CD4-positive, alpha-beta T cell treated with Interleukin-4 for 1 hour (primary cell): ENCODE measurements at regions not wholly inside any gene's neighbourhood (a gene's known extent, or its start where the extent isn't known, plus 50 kb on each side); places are given as distances from the start of the nearest gene placed in this dataset.
"Not testable (repeated sequence)": the region's sequence is repeated elsewhere in the genome, so short reads cannot be mapped to it uniquely, and the experiment has no call there.

ENCODE experiments used
- DNase-seq, 2 donors: peaks; one replicate each; pipeline ENCODE4 v3.0.0-alpha.2; 2020 to 2022

DNA sequence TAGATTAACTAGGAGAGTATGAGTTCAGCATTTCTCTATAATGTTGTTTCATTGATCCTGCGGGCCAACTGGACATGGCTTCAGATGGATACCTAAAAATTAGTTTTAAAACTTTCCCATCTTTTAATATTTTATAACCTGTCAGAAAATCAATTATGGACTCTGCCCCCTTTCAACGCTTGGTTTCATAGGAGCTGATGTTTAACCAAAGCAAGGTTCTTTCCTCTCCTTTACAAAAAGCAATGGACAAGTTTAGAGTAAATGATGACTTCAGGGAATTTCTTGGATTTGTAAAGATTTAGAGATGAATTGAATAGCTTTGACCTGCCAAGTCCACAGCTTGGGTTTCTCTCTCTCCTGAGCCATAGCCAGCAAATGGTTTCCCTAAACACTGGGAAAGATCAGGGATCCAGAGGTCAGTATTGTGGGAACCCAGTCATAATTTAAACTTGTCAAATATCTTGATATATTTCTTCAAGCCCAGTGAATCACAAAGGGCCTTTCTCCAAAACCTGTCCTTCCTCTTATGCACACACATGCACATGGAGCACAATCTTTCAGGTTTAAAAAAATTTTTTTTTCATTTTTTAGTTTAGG, 177.1 kb downstream of the EVX1 start:
- no peak for DNase-seq

GRCh38 chr7:27420702-27421101, 178.1 kb downstream of the EVX1 start:
- no peak for DNase-seq

- DNase-seq: no peak
Measured at GRCh38 chr7:27423290-27423689, 180.7 kb downstream of the EVX1 start.

DNA sequence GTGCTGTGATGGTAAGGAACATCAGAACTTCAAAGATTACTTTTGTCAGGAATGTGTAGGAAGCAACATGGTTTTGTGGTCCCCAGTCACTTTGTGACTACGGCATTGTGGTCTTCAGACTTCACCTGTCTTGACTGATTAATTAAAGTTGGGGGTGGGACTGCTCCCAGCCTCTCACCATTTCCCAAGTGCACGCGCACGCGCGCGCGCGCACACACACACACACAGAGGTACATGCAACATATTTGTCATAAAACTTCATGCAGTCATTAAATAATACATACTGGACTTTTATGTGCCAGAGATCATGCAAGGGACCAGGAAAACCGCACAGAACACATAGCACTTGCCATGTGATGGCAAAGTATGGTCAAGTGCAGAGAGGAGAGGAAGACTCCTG, 181.2 kb downstream of the EVX1 start:
- DNase-seq: no peak

DNA sequence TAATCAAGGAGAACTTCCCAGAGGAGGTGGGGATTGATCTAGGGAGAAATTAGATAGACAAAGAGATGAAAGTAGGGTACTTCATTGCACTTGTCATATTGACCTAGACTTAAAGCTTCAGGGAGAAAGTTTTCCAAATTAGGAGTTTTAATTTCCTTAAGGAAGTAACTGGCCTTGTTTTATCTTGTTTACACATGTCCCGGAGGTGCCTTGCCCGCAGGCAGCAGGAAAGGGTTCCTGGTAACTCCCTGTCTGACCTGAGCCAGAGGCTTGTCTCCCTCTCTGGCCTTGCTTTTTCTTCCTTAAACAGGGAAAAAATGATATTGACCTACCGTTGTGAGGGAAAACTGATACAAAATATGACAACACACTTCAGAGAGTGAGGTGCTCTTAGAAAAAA, 181.6 kb downstream of the EVX1 start:
- DNase-seq: no peak

DNA sequence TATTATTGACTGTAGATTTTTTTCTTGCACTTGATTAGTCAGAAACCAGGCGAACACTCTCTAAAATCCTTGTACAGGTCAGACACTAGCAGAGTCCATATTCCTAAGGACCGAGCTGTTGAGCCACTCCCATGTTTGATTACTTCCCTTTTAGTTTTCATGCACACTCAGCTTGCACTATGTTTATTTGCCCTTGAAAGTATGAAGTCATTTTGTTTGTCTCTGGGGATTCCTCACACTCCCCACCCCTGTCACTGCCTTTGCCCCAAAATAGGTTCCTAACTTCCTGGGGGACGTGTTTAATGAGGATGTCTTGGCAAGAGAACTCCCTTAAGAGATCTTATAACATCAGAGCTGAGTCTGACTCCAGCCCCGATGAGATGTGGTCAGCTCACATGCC, 182.1 kb downstream of the EVX1 start:
- DNase-seq: no peak

GRCh38 chr7:27427416-27427815, 184.8 kb downstream of the EVX1 start:
- DNase-seq: no peak

- no peak for DNase-seq
Measured at GRCh38 chr7:27430105-27430504, 187.5 kb downstream of the EVX1 start.

- DNase-seq: no peak
Measured at GRCh38 chr7:27431465-27431864, 188.9 kb downstream of the EVX1 start.

GRCh38 chr7:27433581-27433980, 191.0 kb downstream of the EVX1 start:
- DNase-seq: no peak

GRCh38 chr7:27434756-27435400, 192.3 kb downstream of the EVX1 start:
- no peak for DNase-seq

DNA sequence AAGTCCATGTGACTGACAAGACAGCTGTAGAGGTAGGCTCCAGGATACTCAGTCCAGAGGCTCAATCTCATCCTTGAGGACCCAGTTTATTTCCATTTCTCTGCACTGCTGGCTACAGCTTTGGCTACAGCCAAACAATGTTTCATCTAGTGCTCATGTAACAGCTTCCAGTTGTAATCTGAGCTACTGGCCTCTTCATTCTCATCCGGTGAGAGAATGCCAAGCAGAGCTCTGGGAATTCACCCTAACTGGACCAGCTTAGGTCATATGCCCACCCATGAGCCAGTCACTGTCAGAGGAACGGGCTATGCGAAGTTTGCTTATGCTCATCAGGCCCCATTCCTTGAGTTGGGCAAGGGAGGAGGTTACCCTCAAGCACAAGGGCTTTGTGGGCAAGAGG, 192.9 kb downstream of the EVX1 start:
- DNase-seq: no peak

- no peak for DNase-seq
Measured at GRCh38 chr7:27438881-27439589, 196.4 kb downstream of the EVX1 start.

GRCh38 chr7:27442455-27442854, 199.9 kb downstream of the EVX1 start:
- no peak for DNase-seq

- DNase-seq: not testable (repeated sequence)
Measured at GRCh38 chr7:27449046-27449445, 206.4 kb downstream of the EVX1 start.

GRCh38 chr7:27453702-27454405, 208.8 kb downstream of the HIBADH start:
- no peak for DNase-seq

GRCh38 chr7:27457120-27457519, 205.6 kb downstream of the HIBADH start:
- DNase-seq: not testable (repeated sequence)

GRCh38 chr7:27457603-27458565, 204.8 kb downstream of the HIBADH start:
- not testable (repeated sequence) for DNase-seq

DNA sequence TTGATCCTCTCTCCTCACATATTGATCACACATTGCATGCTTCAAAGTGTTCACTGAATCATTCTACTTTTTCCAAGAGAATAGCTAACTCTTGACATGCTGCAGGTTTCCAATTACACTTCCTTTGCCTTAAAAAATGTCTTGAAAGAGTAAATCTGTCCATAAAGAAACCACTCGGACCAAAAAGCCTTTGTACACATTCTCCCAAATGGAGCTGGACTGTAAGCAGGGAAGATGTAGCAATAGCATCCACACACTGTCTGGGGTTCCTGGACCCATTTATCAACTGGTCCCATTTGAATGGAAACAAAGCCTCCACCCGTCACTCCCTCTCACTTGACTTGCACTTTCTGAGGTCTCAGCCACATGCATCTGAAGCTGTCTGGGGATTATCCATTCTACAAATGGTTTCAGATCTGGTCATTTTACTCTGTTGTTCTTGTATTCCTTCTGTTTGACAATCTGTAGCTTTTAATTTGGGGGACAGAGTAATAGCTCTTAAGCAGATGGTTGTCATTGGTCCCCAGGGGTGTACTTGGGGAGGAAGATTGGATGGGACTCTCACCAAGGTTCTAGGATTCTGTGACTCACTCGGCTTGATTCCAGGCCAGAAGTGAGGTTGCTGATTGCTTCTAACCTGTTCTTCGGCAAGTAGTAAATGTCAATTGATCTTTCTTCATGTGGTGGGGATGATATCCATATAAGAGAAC, 203.5 kb downstream of the HIBADH start:
- no peak for DNase-seq

DNA sequence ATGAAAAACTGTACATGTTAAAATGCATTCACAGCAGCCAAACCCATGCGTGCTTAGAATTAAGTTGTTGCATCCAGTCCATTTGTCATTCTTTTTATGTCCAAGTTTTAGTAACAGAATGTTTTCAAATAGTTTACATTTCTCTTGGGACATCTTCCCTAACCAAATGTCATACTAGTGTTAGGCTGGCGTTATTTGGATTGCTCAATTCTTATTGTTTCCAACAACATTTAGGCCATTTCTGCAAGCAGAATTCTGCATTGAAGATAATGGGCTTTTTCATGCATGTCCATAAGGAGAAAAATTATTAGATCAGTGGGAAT, 203.0 kb downstream of the HIBADH start:
- DNase-seq: no peak

GRCh38 chr7:27462575-27463270, 200.0 kb downstream of the HIBADH start:
- DNase-seq: no peak
